ENCODE measurements at regions not wholly inside any gene's neighbourhood (a gene's known extent, or its start where the extent isn't known, plus 50 kb on each side); places are given as distances from the start of the nearest gene placed in this dataset.

DNA sequence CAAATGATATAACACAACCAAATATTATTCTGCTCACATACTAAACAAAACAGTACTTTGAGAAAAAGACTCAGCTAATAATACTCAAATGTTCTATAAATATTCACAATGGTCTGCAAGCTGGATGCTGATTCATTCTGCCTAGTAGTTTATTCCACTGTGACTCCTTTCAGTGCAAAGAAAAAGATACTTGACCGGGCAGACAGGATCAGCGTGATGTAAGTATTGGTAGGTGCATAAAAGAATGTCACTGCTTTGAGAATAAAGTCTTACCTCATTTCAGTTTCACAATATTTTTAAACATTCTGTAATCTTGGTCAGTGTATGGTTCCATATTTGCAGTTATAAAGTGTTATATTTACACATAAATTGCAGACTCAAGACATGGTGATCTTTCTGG, 223.0 kb upstream of the NUDT12 start:
- TF ChIP-seq EZH2 (IDR thresholded peaks at IDR 0.05; ENCODE audit: borderline replicate concordance, low read depth, low read length, poor library complexity, severe bottlenecking), result no peak
- no peak for TF ChIP-seq CTCF (conservative IDR thresholded peaks at IDR 0.05; ENCODE audit: low read depth, low read length)

Measured in A673 (cell line).